ENCODE measurements at regions not wholly inside any gene's neighbourhood (a gene's known extent, or its start where the extent isn't known, plus 50 kb on each side); places are given as distances from the start of the nearest gene placed in this dataset.

DNA sequence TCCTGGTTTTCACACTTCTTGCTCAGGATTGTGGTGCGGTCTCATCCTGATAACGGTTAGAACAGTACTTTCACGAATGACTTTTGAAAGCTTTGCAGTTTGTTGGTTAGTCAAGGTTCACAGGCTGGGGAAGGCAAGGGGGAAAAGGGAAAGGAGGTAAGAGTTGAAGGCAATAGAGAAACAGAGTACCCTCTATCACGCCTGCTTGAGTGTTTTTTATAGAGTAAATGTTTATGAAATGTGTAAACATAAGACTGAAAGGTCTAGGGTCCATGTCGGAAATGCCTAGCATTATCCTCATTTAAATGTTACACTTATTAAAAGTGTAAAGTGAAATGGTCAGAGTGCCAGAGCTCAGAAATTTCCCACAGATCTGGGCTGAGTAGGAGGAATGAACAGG, 167.4 kb downstream of the URB2 start:
- H3K27ac ChIP-seq: no peak overlapping the region
- peaks cover 3% of the 10 kb centered on the region for H3K27me3 ChIP-seq
- H3K9me3 ChIP-seq (replicated peaks in 1 of 3): no peaks in the 10 kb centered on the region
- DNase-seq: no peak
- TF ChIP-seq POLR2A (IDR thresholded peaks at IDR 0.05): no peak
- TF ChIP-seq, protein P1, sequence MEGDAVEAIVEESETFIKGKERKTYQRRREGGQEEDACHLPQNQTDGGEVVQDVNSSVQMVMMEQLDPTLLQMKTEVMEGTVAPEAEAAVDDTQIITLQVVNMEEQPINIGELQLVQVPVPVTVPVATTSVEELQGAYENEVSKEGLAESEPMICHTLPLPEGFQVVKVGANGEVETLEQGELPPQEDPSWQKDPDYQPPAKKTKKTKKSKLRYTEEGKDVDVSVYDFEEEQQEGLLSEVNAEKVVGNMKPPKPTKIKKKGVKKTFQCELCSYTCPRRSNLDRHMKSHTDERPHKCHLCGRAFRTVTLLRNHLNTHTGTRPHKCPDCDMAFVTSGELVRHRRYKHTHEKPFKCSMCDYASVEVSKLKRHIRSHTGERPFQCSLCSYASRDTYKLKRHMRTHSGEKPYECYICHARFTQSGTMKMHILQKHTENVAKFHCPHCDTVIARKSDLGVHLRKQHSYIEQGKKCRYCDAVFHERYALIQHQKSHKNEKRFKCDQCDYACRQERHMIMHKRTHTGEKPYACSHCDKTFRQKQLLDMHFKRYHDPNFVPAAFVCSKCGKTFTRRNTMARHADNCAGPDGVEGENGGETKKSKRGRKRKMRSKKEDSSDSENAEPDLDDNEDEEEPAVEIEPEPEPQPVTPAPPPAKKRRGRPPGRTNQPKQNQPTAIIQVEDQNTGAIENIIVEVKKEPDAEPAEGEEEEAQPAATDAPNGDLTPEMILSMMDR (IDR thresholded peaks at IDR 0.05): no peak
- 86 to 89% (median 87%) methylated on average over 5 of the region's 5 CpGs for WGBS, 4 donors
- H3K36me3 ChIP-seq (replicated peaks in 1 of 2): no peaks in the 10 kb centered on the region
- H3K4me1 ChIP-seq (replicated peaks in 1 of 2): no peaks in the 10 kb centered on the region
- H3K4me3 ChIP-seq: no peak overlapping the region
- intact Hi-C loops (cut with DNase I): no loop called here

DNA sequence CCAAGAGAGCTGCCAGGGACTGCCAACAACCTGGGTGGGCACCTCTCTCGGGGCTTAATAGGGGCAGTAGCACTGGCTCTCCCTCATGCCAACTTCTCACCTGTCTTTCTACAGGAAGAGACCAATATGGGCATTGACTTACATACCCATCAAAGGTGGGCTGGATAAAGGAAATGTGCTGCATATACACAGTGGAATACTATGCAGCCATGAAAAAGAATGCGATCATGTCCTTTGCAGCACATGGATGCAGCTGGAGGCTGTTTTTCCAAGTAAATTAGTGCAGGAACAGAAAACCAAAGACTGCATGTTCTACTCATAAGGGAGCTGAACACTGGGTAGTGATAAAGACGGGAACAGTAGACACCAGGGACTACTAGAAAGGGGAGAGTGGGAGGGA, 172.5 kb downstream of the URB2 start:
- WGBS, 4 donors: 90 to 98% (median 95%) methylated on average over 3 of the region's 3 CpGs
- no peak for DNase-seq
- Histone ChIP-seq H3K4me3 (no peak overlapping the region), H3K36me3 (replicated peaks in 1 of 2) (no peaks in the 10 kb centered on the region), H3K27me3 (peaks cover 4% of the 10 kb centered on the region), H3K4me1 (replicated peaks in 1 of 2) (no peaks in the 10 kb centered on the region), H3K27ac (no peak overlapping the region), H3K9me3 (replicated peaks in 1 of 3) (no peaks in the 10 kb centered on the region)
- intact Hi-C loops (cut with DNase I): no loop called here
- TF ChIP-seq, protein P1 (IDR thresholded peaks at IDR 0.05): no peak
- TF ChIP-seq POLR2A (IDR thresholded peaks at IDR 0.05): no peak

DNA sequence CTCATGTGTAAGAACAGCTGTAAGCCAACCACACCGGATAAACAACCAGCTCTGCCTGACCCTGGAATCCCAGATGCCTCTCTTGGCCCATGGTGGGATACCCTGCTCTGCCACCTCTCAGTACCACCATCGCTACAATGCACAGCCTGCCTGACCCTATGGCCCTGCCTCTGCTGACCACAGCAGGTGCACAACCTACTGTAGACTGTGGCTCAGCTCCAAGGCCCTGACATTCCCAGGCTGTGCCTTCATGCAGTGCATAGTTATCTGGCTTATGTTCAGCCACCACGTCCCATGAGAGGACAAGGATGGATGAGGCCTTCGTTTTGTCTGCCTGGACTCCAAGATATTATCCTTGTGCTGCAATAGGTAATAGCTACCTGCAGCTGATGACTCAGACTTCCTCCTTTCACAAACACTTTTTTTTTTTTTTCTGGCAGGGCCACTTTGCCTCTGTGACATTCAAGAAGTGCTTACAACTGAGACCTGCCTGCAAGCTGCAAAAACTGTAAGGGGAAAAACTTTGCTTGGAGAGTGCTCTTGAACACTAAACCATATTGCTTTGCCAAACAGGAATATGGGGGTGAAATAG, 177.7 kb downstream of the URB2 start:
- WGBS, 4 donors: 64 to 100% (median 70%) methylated on average over 2 to 4 of the region's 4 CpGs
- H3K4me3 ChIP-seq: no peak overlapping the region
- no peak for TF ChIP-seq POLR2A (IDR thresholded peaks at IDR 0.05)
- TF ChIP-seq, protein P1 (IDR thresholded peaks at IDR 0.05): no peak
- no peaks in the 10 kb centered on the region for H3K9me3 ChIP-seq (replicated peaks in 1 of 3)
- H3K27ac ChIP-seq: no peak overlapping the region
- H3K27me3 ChIP-seq: peaks cover 5% of the 10 kb centered on the region
- no peaks in the 10 kb centered on the region for H3K36me3 ChIP-seq (replicated peaks in 1 of 2)
- intact Hi-C loops (cut with DNase I): no loop called here
- no peak for DNase-seq
- H3K4me1 ChIP-seq (replicated peaks in 1 of 2): no peaks in the 10 kb centered on the region

DNA sequence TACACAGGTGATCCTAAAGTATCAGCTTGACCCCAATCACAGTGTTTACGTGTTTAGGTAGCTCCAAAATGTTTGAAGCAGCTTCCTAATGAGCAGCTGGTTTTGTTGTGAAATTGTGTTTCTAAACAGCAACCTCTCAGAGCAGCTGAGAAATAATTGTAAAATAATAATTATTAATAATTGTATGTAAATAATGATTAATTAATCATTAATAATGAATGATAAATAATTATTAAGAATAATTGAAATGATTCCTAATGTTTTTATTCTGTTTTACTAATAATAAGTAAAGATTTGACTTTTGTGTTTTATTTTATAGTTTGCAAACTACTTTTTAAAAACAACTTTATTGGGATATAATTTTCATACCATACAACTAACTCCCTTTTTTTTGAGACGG, 182.2 kb downstream of the URB2 start:
- WGBS, 4 donors: 83 to 94% (median 87%) methylated on average over 2 of the region's 2 CpGs
- Histone ChIP-seq H3K27me3 (peaks cover 5% of the 10 kb centered on the region), H3K9me3 (replicated peaks in 1 of 3) (no peaks in the 10 kb centered on the region), H3K4me3 (no peak overlapping the region), H3K27ac (no peak overlapping the region), H3K36me3 (replicated peaks in 1 of 2) (no peaks in the 10 kb centered on the region), H3K4me1 (replicated peaks in 1 of 2) (no peaks in the 10 kb centered on the region)
- no peak for DNase-seq
- no peak for TF ChIP-seq POLR2A (IDR thresholded peaks at IDR 0.05)
- TF ChIP-seq, protein P1 (IDR thresholded peaks at IDR 0.05): no peak
- intact Hi-C loops (cut with DNase I): no loop called here
